ENCODE measurements at regions not wholly inside any gene's neighbourhood (a gene's known extent, or its start where the extent isn't known, plus 50 kb on each side); places are given as distances from the start of the nearest gene placed in this dataset.
A peak's percentile ranks its signal among the peaks of the same experiment; 100 is the strongest.

DNA sequence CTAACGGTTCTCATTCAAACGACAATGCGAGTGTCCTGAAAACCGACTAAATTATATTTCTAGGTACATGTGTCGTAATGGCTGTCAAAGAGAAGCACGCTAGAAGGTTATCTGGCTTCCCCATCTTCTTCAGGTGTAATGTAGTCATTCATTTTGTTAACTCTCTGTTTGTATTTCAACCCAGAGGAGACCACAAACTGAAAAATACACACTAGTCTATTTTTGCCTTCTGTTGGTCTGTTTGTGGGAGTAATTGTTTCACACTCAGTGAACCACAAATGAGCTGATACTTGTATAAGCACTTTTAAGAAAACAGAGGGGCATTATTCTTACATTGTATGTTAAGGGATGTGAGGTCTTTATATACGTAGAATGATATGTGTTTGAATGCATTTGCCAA is 305.9 kb downstream of the GATA3 start (continued):
- TF ChIP-seq ZNF207 (IDR thresholded peaks at IDR 0.05; ENCODE audit: borderline replicate concordance) (no peak), IRF4 (IDR thresholded peaks at IDR 0.05; ENCODE audit: low read depth, low read length) (no peak), LARP7 (IDR thresholded peaks at IDR 0.05) (no peak), CREM (IDR thresholded peaks at IDR 0.05; ENCODE audit: low read depth) (0 out of 2 replicates have a peak, but pooled peaks have one; percentile 13), MEF2A (IDR thresholded peaks at IDR 0.05; ENCODE audit: insufficient read depth, low read depth, low read length) (peak; percentile 76), DPF2 (IDR thresholded peaks at IDR 0.05) (peak; percentile 31; the same call in 1 of the 2 replicates), CHD2 (IDR thresholded peaks at IDR 0.05; ENCODE audit: borderline replicate concordance, low read depth, low read length) (no peak), YY1 (IDR thresholded peaks at IDR 0.05; ENCODE audit: low read depth, low read length) (no peak), MYB (IDR thresholded peaks at IDR 0.05; ENCODE audit: borderline replicate concordance, low read depth, low read length) (peak; percentile 60; the same call in 1 of the 2 replicates), POLR2AphosphoS5 (IDR thresholded peaks at IDR 0.05; ENCODE audit: low read length) (no peak), ZZZ3 (IDR thresholded peaks at IDR 0.05; ENCODE audit: control insufficient read depth, insufficient read length, low read depth) (no peak), ZSCAN29 (IDR thresholded peaks at IDR 0.05) (no peak), NR2C2 (IDR thresholded peaks at IDR 0.05; ENCODE audit: borderline replicate concordance, control insufficient read depth, insufficient read length, low read depth) (no peak), MTA3 (IDR thresholded peaks at IDR 0.05; ENCODE audit: borderline replicate concordance, low read length) (peak; percentile 62; the same call in 1 of the 2 replicates), MTA2 (IDR thresholded peaks at IDR 0.05; ENCODE audit: low read depth) (peak; percentile 86), BACH1 (IDR thresholded peaks at IDR 0.05; ENCODE audit: borderline replicate concordance) (no peak), NR2F1 (conservative IDR thresholded peaks at IDR 0.05) (no peak; the same call in 1 of the 2 replicates), SMAD1 (IDR thresholded peaks at IDR 0.05; ENCODE audit: low read depth, partially characterized antibody) (no peak), MYC (IDR thresholded peaks at IDR 0.05; ENCODE audit: insufficient read depth, insufficient read length, insufficient replicate concordance, low read length, severe bottlenecking) (no peak), NFIC (IDR thresholded peaks at IDR 0.05; ENCODE audit: low read depth, low read length) (no peak), MEF2B (IDR thresholded peaks at IDR 0.05; ENCODE audit: partially characterized antibody, poor library complexity, severe bottlenecking) (peak; percentile 86)
- TF ChIP-seq, protein P1, sequence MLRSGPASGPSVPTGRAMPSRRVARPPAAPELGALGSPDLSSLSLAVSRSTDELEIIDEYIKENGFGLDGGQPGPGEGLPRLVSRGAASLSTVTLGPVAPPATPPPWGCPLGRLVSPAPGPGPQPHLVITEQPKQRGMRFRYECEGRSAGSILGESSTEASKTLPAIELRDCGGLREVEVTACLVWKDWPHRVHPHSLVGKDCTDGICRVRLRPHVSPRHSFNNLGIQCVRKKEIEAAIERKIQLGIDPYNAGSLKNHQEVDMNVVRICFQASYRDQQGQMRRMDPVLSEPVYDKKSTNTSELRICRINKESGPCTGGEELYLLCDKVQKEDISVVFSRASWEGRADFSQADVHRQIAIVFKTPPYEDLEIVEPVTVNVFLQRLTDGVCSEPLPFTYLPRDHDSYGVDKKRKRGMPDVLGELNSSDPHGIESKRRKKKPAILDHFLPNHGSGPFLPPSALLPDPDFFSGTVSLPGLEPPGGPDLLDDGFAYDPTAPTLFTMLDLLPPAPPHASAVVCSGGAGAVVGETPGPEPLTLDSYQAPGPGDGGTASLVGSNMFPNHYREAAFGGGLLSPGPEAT (IDR thresholded peaks at IDR 0.05; ENCODE audit: low read depth) = 0 out of 2 replicates have a peak, but pooled peaks have one; percentile 16
- TF ChIP-seq, protein P2, sequence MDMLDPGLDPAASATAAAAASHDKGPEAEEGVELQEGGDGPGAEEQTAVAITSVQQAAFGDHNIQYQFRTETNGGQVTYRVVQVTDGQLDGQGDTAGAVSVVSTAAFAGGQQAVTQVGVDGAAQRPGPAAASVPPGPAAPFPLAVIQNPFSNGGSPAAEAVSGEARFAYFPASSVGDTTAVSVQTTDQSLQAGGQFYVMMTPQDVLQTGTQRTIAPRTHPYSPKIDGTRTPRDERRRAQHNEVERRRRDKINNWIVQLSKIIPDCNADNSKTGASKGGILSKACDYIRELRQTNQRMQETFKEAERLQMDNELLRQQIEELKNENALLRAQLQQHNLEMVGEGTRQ (IDR thresholded peaks at IDR 0.05; ENCODE audit: borderline replicate concordance, low read depth, low read length) = no peak
- TF ChIP-seq, protein P3, sequence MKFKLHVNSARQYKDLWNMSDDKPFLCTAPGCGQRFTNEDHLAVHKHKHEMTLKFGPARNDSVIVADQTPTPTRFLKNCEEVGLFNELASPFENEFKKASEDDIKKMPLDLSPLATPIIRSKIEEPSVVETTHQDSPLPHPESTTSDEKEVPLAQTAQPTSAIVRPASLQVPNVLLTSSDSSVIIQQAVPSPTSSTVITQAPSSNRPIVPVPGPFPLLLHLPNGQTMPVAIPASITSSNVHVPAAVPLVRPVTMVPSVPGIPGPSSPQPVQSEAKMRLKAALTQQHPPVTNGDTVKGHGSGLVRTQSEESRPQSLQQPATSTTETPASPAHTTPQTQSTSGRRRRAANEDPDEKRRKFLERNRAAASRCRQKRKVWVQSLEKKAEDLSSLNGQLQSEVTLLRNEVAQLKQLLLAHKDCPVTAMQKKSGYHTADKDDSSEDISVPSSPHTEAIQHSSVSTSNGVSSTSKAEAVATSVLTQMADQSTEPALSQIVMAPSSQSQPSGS (IDR thresholded peaks at IDR 0.05; ENCODE audit: low read length) = peak; percentile 34; the same call in 1 of the 2 replicates
- TF ChIP-seq, protein P4, sequence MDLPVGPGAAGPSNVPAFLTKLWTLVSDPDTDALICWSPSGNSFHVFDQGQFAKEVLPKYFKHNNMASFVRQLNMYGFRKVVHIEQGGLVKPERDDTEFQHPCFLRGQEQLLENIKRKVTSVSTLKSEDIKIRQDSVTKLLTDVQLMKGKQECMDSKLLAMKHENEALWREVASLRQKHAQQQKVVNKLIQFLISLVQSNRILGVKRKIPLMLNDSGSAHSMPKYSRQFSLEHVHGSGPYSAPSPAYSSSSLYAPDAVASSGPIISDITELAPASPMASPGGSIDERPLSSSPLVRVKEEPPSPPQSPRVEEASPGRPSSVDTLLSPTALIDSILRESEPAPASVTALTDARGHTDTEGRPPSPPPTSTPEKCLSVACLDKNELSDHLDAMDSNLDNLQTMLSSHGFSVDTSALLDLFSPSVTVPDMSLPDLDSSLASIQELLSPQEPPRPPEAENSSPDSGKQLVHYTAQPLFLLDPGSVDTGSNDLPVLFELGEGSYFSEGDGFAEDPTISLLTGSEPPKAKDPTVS (IDR thresholded peaks at IDR 0.05; ENCODE audit: low read depth, low read length) = no peak
